Right ventricle myocardium superior (tissue), 1 donor: ENCODE measurements at regions not wholly inside any gene's neighbourhood (a gene's known extent, or its start where the extent isn't known, plus 50 kb on each side); places are given as distances from the start of the nearest gene placed in this dataset.
"Not testable (repeated sequence)": the region's sequence is repeated elsewhere in the genome, so short reads cannot be mapped to it uniquely, and the experiment has no call there.

Source experiments
- ATAC-seq: fragments of 200-7000 bp; cut with Tn5 transposase; one replicate; pipeline ENCODE4 v1.9.1; 2020; ENCODE audit warnings: mild to moderate bottlenecking; ENCODE audit not compliant: poor library complexity
- DNase-seq: peaks from one replicate; pipeline ENCODE4 v3.0.0-alpha.2; 2020
- intact Hi-C: fragments of 100-400 bp; cut with DNase I; formaldehyde crosslinking; loops from one replicate; pipeline ENCODE4 v1.11.2; 2022
- donor health status: DM: no; HTN: yes; CAD: no; lungs with severe emphysema.

- no peak for DNase-seq
- intact Hi-C loops, result no loop called here
- ATAC-seq, result no peak
Observed at GRCh38 chr6:114833211-114833610, 490.4 kb upstream of the HS3ST5 start.

DNA sequence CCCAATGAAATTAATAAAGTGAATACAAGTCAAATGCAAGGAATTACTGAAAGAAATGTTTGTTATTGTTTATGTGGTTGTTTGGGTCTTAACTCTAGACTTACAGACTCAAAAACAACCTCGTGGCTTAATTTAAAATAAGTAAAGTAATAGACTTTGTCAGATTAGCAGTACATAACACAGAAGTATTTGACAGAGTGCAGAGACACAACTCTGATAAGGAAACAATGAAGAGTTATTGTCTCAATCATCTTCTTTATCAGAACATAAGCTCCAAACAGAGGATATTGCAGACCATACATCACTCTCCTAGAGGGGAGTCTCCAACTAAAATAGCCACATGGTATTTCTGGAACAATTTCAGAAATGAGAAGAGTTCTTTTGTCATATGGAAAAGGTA lies 487.7 kb upstream of the HS3ST5 start:
- DNase-seq, result no peak
- no peak for ATAC-seq
- intact Hi-C loops, result no loop called here

GRCh38 chr6:114827135-114827534 lies 484.3 kb upstream of the HS3ST5 start:
- no peak for ATAC-seq
- no peak for DNase-seq
- intact Hi-C loops, result no loop called here

DNA sequence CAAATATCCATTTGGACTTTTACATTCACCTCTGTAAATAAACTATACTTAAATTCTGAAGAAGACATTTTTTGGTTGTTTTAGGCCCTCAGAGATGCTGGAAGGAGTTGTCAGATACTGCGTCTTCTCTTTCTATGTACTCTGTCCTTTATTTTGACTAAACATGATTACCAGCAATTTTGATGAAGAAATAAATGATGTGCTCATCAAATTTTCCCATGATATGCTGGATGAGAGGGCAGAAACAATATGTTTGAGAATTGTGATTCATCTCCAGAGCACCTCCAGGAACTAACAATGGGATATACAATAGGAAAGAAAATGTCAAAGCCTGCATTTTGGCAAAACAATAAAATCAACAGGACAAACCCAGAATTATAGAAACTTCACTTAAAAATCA lies 481.6 kb upstream of the HS3ST5 start:
- ATAC-seq (no peak), DNase-seq (no peak)
- intact Hi-C loops, result no loop called here

DNA sequence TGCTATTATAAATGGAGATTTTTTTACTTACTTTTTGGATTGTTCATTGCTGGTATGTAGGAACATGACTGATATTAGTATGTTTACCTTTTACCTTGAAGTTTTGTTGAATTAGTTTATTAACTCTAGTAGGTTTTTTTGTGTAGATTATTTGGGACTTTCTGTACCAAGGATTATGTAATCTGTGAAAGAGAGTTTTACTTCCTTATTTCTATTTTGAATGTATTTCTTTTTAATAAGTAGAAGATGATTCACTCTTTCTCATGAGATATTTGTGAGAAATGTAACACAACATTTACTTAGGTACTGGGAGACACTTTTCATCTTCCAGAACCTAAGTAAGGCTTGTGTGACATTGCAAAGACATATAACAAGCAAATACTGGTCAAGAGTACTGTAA lies 473.9 kb upstream of the HS3ST5 start:
- DNase-seq (no peak), ATAC-seq (no peak)
- intact Hi-C loops, result no loop called here

GRCh38 chr6:114810468-114810867 lies 467.6 kb upstream of the HS3ST5 start:
- DNase-seq (no peak), ATAC-seq (no peak)
- intact Hi-C loops, result no loop called here

DNA sequence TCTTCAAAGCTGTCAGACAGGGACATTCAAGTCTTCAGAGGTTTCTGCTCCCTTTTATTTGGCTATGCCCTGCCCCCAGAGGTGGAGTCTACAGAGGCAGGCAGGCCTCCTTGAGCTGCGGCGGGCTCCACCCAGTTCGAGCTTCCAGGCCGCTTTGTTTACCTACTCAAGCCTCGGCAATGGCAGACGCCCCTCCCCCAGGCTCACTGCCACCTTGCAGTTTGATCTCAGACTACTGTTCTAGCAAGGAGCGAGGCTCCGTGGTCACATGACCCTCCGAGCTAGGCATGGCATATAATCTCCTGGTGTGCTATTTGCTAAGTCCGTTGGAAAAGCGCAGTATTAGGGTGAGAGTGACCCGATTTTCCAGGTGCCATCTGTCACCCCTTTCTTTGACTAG lies 462.6 kb upstream of the HS3ST5 start:
- peak; percentile 28 for DNase-seq
- ATAC-seq, intact Hi-C loops: not testable (repeated sequence)

DNA sequence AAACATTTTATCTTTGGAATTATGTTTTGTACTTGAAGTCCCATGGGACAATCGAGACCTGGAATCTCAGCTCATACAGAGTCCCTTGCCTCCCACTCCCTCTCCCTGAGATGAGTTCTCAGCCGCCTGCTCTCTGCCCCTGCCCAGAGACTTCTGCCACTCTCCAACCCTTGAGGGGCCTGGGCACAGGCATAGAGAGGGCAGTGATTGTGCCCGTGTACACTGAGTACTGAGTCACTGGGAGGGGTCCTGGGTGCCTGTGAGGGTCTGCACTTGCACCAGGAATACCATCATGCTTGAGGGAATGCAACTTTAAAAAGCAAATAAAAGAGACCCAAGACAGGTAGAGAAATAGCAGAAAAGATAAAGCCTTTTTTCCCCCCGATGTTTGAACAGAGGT lies 453.8 kb upstream of the HS3ST5 start:
- intact Hi-C loops, result no loop called here
- DNase-seq (no peak), ATAC-seq (no peak)

DNA sequence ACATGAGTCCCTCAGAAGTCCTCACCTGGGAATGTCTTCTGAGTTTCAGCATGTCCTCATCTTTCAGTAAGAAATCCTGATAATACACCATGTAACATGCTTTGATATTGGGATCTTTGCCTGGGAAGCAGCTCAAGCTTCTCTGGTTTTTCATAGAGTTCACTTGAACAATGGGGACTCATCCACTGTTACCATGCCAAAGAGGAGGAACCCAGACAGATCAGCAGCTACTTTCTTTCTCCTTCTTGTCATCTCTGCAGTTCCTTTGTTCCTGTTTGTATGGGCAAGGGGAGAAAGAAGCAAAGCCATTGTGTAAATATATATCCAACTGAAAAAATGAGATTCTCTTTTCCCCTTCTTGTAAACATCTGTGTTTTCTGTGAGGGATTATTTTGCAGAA lies 450.6 kb upstream of the HS3ST5 start:
- DNase-seq (no peak), ATAC-seq (no peak)
- intact Hi-C loops, result no loop called here

DNA sequence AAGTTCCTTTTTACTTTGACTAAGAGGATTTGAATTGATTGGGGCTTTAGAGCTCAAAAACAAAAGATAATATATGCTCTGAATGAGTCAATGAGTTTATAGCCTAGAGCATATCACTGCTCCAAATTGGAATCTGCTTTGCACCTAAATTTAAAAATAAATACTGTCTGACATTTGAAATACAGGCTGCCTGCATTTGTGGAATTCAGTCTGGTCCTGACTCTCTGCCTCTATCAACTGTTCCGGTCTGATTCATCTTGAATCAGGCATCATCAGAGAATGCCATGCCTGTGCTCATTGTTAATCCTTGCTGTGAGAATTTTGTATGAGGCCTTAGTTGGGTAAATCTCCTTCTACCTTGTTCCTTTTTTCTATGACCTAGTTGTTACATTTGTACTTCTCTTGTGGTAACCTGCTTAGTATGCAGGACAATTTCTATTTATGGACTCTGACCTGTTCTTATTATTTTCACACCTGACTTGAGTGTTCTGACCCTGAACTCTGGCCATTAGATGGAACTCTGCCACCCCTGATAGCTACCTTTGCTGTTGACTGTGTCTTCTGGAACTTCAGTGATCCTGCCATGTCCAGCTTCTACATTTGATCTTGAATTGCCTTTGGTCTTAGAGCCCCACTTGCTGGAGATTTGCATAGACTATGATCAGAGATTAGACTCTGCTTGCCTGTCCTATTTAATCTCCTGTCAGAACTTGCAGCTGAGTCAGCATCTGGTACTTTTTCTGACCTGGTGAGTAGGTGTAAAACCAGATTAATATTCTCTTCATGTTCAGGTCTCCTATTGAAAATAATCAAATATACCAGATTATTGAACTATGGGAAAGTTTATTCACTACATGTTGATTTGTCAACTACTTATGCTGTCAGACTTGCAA lies 442.7 kb upstream of the HS3ST5 start:
- intact Hi-C loops, result no loop called here
- ATAC-seq, result no peak

DNA sequence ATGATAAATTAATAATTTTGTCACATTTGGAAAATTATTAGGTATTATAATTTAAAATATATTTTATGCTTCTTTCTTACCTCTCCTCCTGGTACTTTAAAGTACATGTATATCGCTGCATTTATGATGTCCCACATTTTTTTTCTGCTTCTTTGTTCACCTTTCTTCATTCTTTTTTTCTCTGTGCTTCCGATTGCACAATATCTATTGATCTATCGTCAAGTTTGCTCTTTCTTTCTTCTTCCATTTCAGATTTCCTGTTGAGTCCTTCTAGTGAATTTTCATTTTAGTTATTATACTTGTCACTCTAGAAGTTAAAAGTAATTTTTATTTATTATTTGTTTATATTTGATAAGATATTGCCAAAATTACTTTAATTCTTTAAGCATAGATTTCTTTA lies 441.0 kb upstream of the HS3ST5 start:
- DNase-seq (no peak), ATAC-seq (no peak)
- intact Hi-C loops, result no loop called here

More for the DNA sequence above, 442.7 kb upstream of the HS3ST5 start:
- no peak for DNase-seq

DNA sequence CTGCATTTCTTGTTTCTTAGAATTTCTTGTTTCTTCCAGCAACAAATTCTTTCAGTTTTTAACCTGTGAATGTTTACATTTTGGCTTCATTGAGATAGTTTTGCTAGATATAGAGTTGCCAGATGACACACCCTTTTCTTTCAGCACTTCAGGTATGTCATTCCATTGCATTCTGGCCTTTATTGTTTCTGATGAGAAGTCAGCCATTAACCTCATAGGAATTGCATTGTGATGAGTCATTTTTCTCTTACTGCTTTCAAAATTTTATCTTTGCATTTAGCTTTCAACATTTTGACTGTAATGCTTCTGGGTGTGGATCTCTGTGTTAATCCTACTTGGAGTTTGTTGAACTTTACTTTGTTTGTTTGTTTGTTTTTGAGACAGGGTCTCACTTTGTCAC lies 440.3 kb upstream of the HS3ST5 start:
- no peak for ATAC-seq
- intact Hi-C loops, result no loop called here
- DNase-seq, result no peak

DNA sequence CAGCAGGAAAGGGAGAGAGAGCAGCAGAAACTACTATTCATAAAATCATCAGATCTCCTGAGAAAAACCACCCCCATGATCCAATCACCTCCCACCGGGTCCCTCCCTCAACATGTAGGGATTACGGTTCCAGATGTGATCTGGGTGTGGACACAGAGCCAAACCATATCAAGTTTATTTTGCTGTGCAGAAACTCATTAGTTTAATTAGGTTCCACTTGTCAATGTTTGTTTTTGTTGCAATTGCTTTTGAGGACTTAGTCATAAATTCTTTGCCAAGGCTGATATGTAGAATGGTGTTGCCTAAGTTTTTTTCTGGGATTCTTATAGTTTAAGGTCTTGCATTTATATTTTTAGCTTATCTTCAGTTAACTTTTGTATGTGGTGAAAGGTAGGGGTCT lies 422.0 kb upstream of the HS3ST5 start:
- DNase-seq (no peak), ATAC-seq (no peak)
- intact Hi-C loops, result no loop called here

DNA sequence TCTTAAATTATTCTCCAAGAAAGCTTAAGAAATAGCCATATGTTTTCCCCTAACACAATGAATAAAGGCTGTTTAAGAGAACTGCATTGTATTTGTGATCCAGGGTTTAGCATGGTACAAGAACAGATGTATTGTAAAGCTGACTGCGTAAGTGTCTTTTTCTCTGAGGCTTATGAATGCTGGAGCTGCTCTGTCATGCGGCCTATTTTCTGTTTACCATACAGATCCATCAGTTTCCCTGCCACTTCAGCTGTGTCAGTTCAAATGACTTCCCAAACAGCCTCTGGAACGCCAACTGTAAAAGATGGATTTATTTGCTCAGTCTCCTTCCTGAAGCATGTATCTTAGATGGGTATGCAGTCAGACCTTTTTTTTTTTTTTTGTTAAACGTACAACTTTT lies 419.3 kb upstream of the HS3ST5 start:
- ATAC-seq, result no peak
- intact Hi-C loops, result no loop called here
- DNase-seq, result no peak

- DNase-seq (no peak), ATAC-seq (no peak)
- intact Hi-C loops, result loop anchor here (5.0 kb wide), 1 partner anchor 1149 kb away; no protein-coding TSS in a partner anchor
Observed at GRCh38 chr6:114747995-114748625, 405.3 kb upstream of the HS3ST5 start.

- intact Hi-C loops, result no loop called here
- ATAC-seq (no peak), DNase-seq (no peak)
Observed at GRCh38 chr6:114740547-114740946, 397.7 kb upstream of the HS3ST5 start.

DNA sequence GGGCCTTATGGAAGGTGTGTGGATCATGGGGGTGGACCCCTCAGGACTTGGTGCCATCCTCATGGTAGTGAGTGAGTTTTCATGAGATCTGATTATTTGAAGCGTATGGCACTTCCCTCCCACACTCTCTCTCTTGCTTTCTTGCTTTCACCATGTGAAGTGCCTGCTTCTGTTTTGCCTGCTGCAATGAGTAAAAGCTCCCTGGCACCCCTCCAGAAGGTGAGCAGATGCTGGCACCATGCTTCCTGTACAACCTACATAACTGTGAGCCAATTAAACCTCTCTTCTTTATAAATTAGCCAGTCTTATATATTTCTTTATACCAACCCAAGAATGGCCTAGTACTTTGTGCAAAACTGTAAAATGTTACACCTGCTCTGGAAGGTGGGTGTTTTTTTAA lies 396.8 kb upstream of the HS3ST5 start:
- DNase-seq, result no peak
- intact Hi-C loops, result no loop called here
- ATAC-seq, result no peak

GRCh38 chr6:114735025-114735735 lies 392.4 kb upstream of the HS3ST5 start:
- ATAC-seq (no peak), DNase-seq (no peak)
- intact Hi-C loops, result no loop called here

GRCh38 chr6:114733596-114733995 lies 390.8 kb upstream of the HS3ST5 start:
- ATAC-seq, result no peak
- intact Hi-C loops, result no loop called here
- DNase-seq, result no peak
